WI38 (cell line): ENCODE measurements at regions not wholly inside any gene's neighbourhood (a gene's known extent, or its start where the extent isn't known, plus 50 kb on each side); places are given as distances from the start of the nearest gene placed in this dataset.

Source experiments
- H3K4me3 ChIP-seq: 2 replicates; pipeline ENCODE4 v1.5.1; 2011; ENCODE audit warnings: low read depth, mild to moderate bottlenecking, control low read depth, low read length
- TF ChIP-seq, protein P1 (sequence below): IDR thresholded peaks from 2 replicates; pipeline ENCODE4 v1.5.1; 2012; ENCODE audit warnings: low read depth, mild to moderate bottlenecking, control low read depth, low read length

DNA sequence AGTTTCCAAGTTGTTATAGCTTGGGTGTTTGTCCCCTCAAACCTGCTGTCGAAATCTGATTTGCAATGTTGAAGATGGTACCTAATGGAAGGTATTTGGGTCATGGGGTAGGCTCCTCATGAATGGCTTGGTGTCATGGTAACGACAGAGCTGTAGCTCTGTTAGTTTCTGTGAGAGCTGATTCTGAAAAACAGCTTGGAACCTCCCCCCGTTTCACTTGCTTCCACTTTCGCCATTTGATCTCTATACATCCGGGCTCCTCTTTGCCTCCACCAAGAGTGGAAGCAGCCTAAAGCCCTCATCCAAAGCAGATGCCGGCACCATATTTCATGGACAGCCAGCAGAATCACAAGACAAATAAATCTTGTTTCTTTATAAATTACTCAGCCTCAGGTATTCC lies 1035.1 kb upstream of the SLC39A10 start:
- TF ChIP-seq, protein P1, sequence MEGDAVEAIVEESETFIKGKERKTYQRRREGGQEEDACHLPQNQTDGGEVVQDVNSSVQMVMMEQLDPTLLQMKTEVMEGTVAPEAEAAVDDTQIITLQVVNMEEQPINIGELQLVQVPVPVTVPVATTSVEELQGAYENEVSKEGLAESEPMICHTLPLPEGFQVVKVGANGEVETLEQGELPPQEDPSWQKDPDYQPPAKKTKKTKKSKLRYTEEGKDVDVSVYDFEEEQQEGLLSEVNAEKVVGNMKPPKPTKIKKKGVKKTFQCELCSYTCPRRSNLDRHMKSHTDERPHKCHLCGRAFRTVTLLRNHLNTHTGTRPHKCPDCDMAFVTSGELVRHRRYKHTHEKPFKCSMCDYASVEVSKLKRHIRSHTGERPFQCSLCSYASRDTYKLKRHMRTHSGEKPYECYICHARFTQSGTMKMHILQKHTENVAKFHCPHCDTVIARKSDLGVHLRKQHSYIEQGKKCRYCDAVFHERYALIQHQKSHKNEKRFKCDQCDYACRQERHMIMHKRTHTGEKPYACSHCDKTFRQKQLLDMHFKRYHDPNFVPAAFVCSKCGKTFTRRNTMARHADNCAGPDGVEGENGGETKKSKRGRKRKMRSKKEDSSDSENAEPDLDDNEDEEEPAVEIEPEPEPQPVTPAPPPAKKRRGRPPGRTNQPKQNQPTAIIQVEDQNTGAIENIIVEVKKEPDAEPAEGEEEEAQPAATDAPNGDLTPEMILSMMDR, result no peak
- no peak overlapping the region for H3K4me3 ChIP-seq

GRCh38 chr2:194619366-194619765 lies 1037.7 kb upstream of the SLC39A10 start:
- TF ChIP-seq, protein P1, result no peak
- H3K4me3 ChIP-seq, result no peak overlapping the region

DNA sequence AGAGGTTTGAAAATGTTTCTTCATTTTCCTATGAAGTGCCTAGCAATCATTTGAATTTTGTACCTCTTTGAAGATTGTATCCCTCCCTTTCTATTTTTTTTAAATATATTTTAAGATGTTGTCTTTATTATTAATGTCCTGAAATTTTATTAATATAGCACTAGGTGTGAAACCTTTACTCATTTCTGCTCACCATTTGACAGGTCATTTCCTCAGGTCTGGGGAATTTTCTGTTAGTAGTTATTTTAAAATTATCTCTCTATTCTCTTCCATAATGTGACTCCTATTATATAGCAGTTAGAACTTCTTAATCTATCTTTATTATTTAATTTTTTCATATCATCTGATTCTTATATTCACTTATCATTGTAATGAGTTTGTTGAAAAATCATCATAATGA lies 1038.6 kb upstream of the SLC39A10 start:
- no peak overlapping the region for H3K4me3 ChIP-seq
- TF ChIP-seq, protein P1, result no peak

DNA sequence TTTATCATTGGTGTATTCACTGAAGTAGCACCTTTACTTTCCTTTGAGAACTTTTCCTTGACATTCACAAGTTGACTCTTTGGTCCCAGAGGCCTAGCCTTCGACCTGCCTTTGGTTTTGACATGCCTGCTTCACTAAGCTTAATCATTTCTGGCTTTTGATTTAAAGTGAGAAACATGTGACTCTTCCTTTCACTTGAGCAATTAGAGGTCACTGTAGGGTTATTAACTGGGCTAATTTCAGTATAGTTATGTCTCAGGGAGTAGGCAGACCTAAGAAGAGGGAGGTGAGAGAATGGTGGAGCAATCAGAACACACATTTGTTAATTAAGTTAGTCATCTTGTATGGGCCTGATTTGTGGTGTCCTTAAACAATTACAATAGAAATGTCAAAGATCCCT lies 1040.7 kb upstream of the SLC39A10 start:
- TF ChIP-seq, protein P1, result no peak
- no peak overlapping the region for H3K4me3 ChIP-seq

GRCh38 chr2:194610297-194610696 lies 1046.7 kb upstream of the SLC39A10 start:
- TF ChIP-seq, protein P1, result no peak
- no peak overlapping the region for H3K4me3 ChIP-seq

- no peak overlapping the region for H3K4me3 ChIP-seq
- TF ChIP-seq, protein P1, result no peak
These were observed 1053.6 kb upstream of the SLC39A10 start for GRCh38 chr2:194603429-194603828.

- TF ChIP-seq, protein P1, result no peak
- no peak overlapping the region for H3K4me3 ChIP-seq
These were observed 1054.3 kb upstream of the SLC39A10 start for GRCh38 chr2:194602750-194603149.
